Tibial artery (tissue), 4 donors: ENCODE measurements at regions not wholly inside any gene's neighbourhood (a gene's known extent, or its start where the extent isn't known, plus 50 kb on each side); places are given as distances from the start of the nearest gene placed in this dataset.

Experiments used
- DNase-seq, 2 donors: peaks; one replicate each; pipeline ENCODE4 v3.0.0-alpha.2; 2019
- H3K27ac ChIP-seq, 2 donors: fragments of 200-600 bp; sonication (generic) in 1 of 2; 1 replicate in 1 of 2; 2 replicates in 1 of 2; pipeline ENCODE4 v1.5.1; 2018 to 2019; ENCODE audit warnings: mild to moderate bottlenecking in 1 of 2
- H3K27me3 ChIP-seq, 2 donors: fragments of 200-600 bp; sonication (generic) in 1 of 2; one replicate each; pipeline versions ENCODE4 v1.5.1 to v1.6.0; 2016 to 2019
- H3K36me3 ChIP-seq, 3 donors: fragments of 200-600 bp; sonication (generic) in 2 of 3; one replicate each; pipeline ENCODE4 v1.5.1; 2016 to 2019; ENCODE audit warnings: mild to moderate bottlenecking in 2 of 3
- H3K4me1 ChIP-seq, 4 donors: fragments of 200-600 bp; sonication (generic) in 2 of 4; 1 replicate in 3 of 4; 2 replicates in 1 of 4; pipeline ENCODE4 v1.5.1; 2016 to 2019
- H3K4me3 ChIP-seq, 2 donors: fragments of 200-600 bp; sonication (generic) in 1 of 2; 1 replicate in 1 of 2; 2 replicates in 1 of 2; pipeline ENCODE4 v1.5.1; 2018 to 2019; ENCODE audit warnings: mild to moderate bottlenecking in 2 of 2
- H3K9me3 ChIP-seq, 3 donors: fragments of 200-600 bp; sonication (generic) in 1 of 3; one replicate each; pipeline ENCODE4 v1.5.1; 2016 to 2019
- intact Hi-C: fragments of 100-400 bp; cut with DNase I; formaldehyde crosslinking; loops from one replicate; pipeline ENCODE4 v1.15.0; 2023; ENCODE audit warnings: low total_unique reads
- TF ChIP-seq, protein P1 (sequence below), 2 experiments: fragments of 200-600 bp in 1 of 2; fragments of 450-650 bp in 1 of 2; IDR thresholded peaks; one replicate each; pipeline ENCODE4 v1.5.1; 2017 to 2019; ENCODE audit warnings: antibody characterized with exemption in 2 of 2, mild to moderate bottlenecking in 1 of 2, moderate library complexity in 1 of 2

DNA sequence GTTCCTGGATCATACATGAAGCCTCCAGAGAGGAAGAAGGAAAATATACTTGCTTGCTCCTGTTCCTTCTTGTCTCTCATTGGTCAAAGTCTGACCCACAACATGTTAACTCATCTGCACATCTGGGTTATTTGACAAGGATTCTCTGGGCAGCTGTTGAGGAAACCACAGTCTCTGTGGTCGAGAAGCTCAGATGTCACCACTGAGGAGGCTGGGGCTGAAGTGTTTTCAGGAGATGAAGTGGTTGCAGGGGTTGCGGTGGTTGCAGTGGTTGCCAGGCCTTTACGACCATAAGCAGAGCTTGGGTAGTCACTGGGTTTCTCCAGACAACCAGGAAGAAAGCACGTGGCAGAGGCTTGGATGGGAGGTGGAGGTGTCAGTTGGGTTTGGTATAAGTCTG, 265.0 kb upstream of the LRIG3 start:
- TF ChIP-seq, protein P1, sequence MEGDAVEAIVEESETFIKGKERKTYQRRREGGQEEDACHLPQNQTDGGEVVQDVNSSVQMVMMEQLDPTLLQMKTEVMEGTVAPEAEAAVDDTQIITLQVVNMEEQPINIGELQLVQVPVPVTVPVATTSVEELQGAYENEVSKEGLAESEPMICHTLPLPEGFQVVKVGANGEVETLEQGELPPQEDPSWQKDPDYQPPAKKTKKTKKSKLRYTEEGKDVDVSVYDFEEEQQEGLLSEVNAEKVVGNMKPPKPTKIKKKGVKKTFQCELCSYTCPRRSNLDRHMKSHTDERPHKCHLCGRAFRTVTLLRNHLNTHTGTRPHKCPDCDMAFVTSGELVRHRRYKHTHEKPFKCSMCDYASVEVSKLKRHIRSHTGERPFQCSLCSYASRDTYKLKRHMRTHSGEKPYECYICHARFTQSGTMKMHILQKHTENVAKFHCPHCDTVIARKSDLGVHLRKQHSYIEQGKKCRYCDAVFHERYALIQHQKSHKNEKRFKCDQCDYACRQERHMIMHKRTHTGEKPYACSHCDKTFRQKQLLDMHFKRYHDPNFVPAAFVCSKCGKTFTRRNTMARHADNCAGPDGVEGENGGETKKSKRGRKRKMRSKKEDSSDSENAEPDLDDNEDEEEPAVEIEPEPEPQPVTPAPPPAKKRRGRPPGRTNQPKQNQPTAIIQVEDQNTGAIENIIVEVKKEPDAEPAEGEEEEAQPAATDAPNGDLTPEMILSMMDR (IDR thresholded peaks at IDR 0.05) = no peak
- no peak for DNase-seq
- intact Hi-C loops = no loop called here
- H3K4me1 ChIP-seq = no peaks in the 10 kb centered on the region
- no peak overlapping the region for H3K27ac ChIP-seq
- no peaks in the 10 kb centered on the region for H3K36me3 ChIP-seq
- H3K27me3 ChIP-seq = no peaks in the 10 kb centered on the region
- no peak overlapping the region for H3K4me3 ChIP-seq
- H3K9me3 ChIP-seq = no peaks in the 10 kb centered on the region

DNA sequence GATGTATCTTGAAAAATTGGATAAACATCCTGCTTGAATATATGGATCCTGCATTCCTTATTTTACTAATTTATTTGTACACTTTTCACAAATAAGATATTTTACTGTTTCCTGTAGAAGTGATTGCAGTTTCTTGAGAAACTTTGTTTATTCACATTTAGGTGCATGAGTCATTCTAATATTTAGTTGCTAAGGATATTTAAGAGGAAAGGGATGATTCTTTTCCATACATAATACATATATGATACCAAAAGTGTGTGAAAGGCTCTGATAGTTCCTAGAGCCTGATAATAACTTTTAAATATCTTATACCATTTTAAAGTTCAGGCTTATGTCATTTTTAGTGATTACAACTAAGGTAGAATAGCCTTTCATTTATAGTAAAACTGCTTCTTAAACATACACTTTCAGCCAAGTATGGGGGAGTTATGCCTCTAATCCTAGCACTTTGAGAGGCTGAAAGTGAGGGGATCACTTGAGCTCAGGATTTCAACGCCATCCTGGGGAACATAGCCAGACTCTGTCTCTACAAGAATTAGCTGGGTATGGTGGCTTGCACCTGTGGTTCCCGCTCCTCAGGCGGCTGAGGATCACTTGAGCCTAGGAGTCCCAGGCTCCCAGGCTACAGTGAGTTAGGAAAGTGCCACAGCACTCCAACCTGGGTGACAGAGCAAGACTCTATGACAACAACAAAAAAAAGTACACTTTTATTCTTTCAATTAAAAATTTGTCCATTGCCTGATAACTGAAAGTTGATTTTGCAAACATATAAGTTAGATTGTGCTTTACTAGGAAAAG, 262.6 kb upstream of the LRIG3 start:
- Histone ChIP-seq H3K9me3 (no peaks in the 10 kb centered on the region), H3K27me3 (no peaks in the 10 kb centered on the region), H3K36me3 (no peaks in the 10 kb centered on the region), H3K4me3 (no peak overlapping the region), H3K4me1 (no peaks in the 10 kb centered on the region), H3K27ac (no peak overlapping the region)
- no peak for DNase-seq
- intact Hi-C loops = no loop called here
- TF ChIP-seq, protein P1 (IDR thresholded peaks at IDR 0.05) = no peak

DNA sequence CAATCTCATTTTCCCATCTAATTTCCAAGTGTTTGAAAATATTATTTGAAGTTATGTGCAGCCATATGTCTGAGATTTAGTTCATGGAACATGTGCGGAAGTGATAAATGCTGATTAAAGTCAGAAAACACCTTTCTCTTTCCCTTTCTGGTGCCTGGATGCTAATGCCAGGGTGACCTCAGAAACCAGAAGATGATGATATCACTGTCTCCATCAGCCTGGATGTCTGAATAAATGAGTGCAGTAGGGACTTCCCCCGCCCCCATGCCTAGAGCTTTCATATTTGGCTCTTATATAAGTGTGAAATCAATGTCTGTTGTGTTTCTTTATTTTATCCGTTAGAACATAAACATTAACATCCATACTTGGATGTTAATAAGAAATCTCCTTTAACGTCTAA, 261.9 kb upstream of the LRIG3 start:
- no peaks in the 10 kb centered on the region for H3K9me3 ChIP-seq
- no peak overlapping the region for H3K27ac ChIP-seq
- no peak overlapping the region for H3K4me3 ChIP-seq
- TF ChIP-seq, protein P1 (IDR thresholded peaks at IDR 0.05) = no peak
- H3K4me1 ChIP-seq = no peaks in the 10 kb centered on the region
- no peaks in the 10 kb centered on the region for H3K27me3 ChIP-seq
- no peaks in the 10 kb centered on the region for H3K36me3 ChIP-seq
- no peak for DNase-seq
- intact Hi-C loops = no loop called here

DNA sequence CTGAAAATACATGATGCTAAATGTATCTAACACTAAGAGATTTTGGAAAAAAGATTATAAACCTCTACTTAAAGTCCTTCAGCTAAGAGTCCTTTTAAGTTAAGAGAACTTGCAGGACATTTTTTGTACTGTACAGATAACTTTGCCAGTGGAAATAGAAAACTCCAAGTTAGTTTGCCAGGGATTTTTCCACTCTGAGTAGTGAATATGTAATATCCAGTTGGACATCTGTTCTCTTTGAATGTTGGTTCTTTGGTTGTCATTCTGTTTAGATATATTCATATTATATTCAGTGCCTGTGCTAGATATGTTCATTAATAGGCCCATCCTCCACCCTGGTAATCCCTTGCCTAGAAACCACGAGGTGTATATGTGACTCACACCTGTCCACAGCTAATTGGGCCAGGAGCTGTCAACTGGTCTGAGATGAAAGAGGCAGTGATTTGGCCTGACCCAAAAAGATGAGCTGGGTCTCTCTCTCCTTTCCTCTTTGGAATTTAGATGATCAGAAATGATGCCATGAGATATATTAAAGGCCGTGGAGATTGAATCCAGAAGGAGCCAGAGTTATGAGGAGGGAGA, 261.0 kb upstream of the LRIG3 start:
- no peaks in the 10 kb centered on the region for H3K27me3 ChIP-seq
- intact Hi-C loops = no loop called here
- TF ChIP-seq, protein P1 (IDR thresholded peaks at IDR 0.05) = no peak
- H3K36me3 ChIP-seq = no peaks in the 10 kb centered on the region
- H3K4me1 ChIP-seq = no peaks in the 10 kb centered on the region
- DNase-seq = no peak
- H3K27ac ChIP-seq = no peak overlapping the region
- H3K4me3 ChIP-seq = no peak overlapping the region
- H3K9me3 ChIP-seq = no peaks in the 10 kb centered on the region

DNA sequence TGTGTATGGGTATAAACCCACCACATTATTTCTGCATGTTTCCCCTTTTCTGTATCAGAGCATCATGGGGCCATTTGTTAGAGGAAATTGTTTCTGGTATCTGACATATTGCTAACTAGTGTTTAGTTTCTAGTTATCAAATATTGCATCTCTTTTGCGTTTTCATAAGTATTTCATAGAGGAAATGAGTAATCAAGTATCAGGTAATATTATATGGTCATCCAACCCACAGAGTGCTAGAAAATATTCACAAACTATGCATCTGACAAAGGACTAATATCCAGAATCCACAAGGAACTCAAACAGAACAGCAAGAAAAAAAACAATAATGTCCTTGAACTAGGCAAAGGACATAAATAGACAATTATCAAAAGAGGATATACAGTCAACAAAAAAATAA, 258.9 kb upstream of the LRIG3 start:
- no peak overlapping the region for H3K4me3 ChIP-seq
- no peak for DNase-seq
- no peaks in the 10 kb centered on the region for H3K36me3 ChIP-seq
- intact Hi-C loops = no loop called here
- no peaks in the 10 kb centered on the region for H3K9me3 ChIP-seq
- no peaks in the 10 kb centered on the region for H3K27me3 ChIP-seq
- H3K27ac ChIP-seq = no peak overlapping the region
- no peaks in the 10 kb centered on the region for H3K4me1 ChIP-seq
- TF ChIP-seq, protein P1 (IDR thresholded peaks at IDR 0.05) = no peak
